Ovary (tissue), 3 donors: ENCODE measurements at regions not wholly inside any gene's neighbourhood (a gene's known extent, or its start where the extent isn't known, plus 50 kb on each side); places are given as distances from the start of the nearest gene placed in this dataset.

Experiments
- CTCF ChIP-seq, 3 donors: fragments of 450-650 bp in 2 of 3; fragments of 200-600 bp in 1 of 3; IDR thresholded peaks; one replicate each; pipeline versions ENCODE4 v1.5.1 to v1.8.0; 2016 to 2022; ENCODE audit warnings: antibody characterized with exemption in 3 of 3, mild to moderate bottlenecking in 1 of 3
- EP300 ChIP-seq: sonication (generic); formaldehyde crosslinking; IDR thresholded peaks from one replicate; pipeline ENCODE4 v1.6.1; 2017; ENCODE audit warnings: antibody characterized with exemption
- POLR2A ChIP-seq: fragments of 450-650 bp; IDR thresholded peaks from one replicate; pipeline ENCODE4 v1.6.1; 2017; ENCODE audit warnings: antibody characterized with exemption, mild to moderate bottlenecking, moderate library complexity
- donor health status: DM: no; HTN: no; CAD: no.

- no peak for TF ChIP-seq POLR2A
- no peak for TF ChIP-seq CTCF (IDR thresholded peaks at IDR 0.05)
- no peak for TF ChIP-seq EP300
Observed at GRCh38 chr4:107548211-107548905, 171.7 kb downstream of the PAPSS1 start.
